ENCODE measurements at regions not wholly inside any gene's neighbourhood (a gene's known extent, or its start where the extent isn't known, plus 50 kb on each side); places are given as distances from the start of the nearest gene placed in this dataset.

DNA sequence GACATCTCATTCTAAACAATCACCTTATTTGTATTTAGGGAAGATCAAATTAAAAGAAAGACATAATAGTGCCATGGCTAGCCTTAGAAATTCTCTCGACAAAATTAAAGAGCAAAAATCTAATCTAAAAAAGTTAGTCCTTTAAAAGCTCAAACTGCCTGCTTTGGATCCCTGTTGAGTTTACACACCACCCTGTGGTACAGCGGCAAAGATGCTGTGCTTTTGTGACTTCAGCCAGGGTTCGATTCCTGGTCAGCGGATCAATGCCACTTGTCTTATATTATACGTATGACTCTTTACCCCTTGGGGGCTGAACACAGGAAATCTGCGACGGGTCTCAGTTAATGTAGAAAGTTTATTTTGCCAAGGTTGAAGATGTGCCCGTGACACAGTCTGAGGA is 51.3 kb upstream of the VOPP1 start:
- TF ChIP-seq, protein P1, sequence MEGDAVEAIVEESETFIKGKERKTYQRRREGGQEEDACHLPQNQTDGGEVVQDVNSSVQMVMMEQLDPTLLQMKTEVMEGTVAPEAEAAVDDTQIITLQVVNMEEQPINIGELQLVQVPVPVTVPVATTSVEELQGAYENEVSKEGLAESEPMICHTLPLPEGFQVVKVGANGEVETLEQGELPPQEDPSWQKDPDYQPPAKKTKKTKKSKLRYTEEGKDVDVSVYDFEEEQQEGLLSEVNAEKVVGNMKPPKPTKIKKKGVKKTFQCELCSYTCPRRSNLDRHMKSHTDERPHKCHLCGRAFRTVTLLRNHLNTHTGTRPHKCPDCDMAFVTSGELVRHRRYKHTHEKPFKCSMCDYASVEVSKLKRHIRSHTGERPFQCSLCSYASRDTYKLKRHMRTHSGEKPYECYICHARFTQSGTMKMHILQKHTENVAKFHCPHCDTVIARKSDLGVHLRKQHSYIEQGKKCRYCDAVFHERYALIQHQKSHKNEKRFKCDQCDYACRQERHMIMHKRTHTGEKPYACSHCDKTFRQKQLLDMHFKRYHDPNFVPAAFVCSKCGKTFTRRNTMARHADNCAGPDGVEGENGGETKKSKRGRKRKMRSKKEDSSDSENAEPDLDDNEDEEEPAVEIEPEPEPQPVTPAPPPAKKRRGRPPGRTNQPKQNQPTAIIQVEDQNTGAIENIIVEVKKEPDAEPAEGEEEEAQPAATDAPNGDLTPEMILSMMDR (IDR thresholded peaks at IDR 0.05), result no peak

DNA sequence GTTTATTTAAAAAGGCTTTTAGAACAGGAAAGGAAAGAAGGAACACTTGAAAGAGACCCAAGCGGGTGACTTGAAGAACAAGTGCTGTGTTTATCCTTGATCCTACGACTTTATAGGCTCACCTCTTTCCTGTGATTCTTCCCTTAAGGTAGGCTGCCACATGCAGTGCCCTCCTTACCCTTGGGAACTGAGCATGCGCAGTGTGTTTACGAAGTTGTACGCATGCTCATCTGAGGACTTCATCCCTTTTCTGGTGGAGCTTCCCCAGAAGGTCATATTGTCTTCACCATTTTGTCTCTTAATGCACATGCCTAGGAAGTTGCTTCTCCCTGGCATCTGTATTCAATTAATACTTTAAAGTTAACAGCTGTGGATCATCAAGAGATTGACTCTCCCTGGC is 49.9 kb upstream of the VOPP1 start:
- TF ChIP-seq, protein P1 (IDR thresholded peaks at IDR 0.05), result no peak

All from LNCAP (cell line).